ENCODE measurements at regions not wholly inside any gene's neighbourhood (a gene's known extent, or its start where the extent isn't known, plus 50 kb on each side); places are given as distances from the start of the nearest gene placed in this dataset.
"Not testable (repeated sequence)": the region's sequence is repeated elsewhere in the genome, so short reads cannot be mapped to it uniquely, and the experiment has no call there.

DNA sequence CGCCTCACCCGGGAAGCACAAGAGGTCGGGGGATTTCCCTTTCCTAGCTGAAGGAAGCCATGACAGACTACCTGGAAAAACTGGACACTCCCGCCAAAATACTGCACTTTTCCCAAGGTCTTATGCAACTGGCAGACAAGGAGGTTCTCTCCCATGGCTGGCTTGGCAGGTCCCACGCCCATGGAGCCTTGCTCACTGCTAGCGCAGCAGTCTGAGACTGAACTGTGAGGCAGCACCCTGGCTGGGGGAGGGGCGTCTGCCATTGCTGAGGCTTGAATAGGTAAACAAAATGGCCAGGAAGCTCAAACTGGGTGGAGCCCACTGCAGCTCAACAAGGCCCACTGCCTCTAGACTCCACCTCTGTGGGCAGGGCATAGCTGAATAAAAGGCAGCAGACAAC, 92.1 kb downstream of the C4BPA start:
- H3K9me3 Mint-ChIP-seq: peaks cover 15% of the 10 kb centered on the region
- H3K36me3 Mint-ChIP-seq (ENCODE audit: low read depth): peaks cover 10% of the 10 kb centered on the region
- H3K4me3 Mint-ChIP-seq; H3K4me1 Mint-ChIP-seq (ENCODE audit: low read depth); H3K27me3 Mint-ChIP-seq; H3K27ac Mint-ChIP-seq: not testable (repeated sequence)

- H3K36me3 Mint-ChIP-seq (ENCODE audit: low read depth): peaks cover 10% of the 10 kb centered on the region
- not testable (repeated sequence) for H3K27me3 Mint-ChIP-seq; H3K4me1 Mint-ChIP-seq (ENCODE audit: low read depth); H3K27ac Mint-ChIP-seq; H3K4me3 Mint-ChIP-seq
- H3K9me3 Mint-ChIP-seq: peaks cover 23% of the 10 kb centered on the region
These were observed 97.5 kb downstream of the C4BPA start for GRCh38 chr1:207201534-207201933.

GRCh38 chr1:207202480-207202879, 98.4 kb downstream of the C4BPA start:
- H3K4me1 Mint-ChIP-seq (ENCODE audit: low read depth): peaks cover 5% of the 10 kb centered on the region
- H3K9me3 Mint-ChIP-seq: peaks cover 21% of the 10 kb centered on the region
- peaks cover 8% of the 10 kb centered on the region for H3K36me3 Mint-ChIP-seq (ENCODE audit: low read depth)
- H3K27me3 Mint-ChIP-seq: peaks cover 6% of the 10 kb centered on the region
- H3K4me3 Mint-ChIP-seq: no peak overlapping the region
- no peak overlapping the region for H3K27ac Mint-ChIP-seq

DNA sequence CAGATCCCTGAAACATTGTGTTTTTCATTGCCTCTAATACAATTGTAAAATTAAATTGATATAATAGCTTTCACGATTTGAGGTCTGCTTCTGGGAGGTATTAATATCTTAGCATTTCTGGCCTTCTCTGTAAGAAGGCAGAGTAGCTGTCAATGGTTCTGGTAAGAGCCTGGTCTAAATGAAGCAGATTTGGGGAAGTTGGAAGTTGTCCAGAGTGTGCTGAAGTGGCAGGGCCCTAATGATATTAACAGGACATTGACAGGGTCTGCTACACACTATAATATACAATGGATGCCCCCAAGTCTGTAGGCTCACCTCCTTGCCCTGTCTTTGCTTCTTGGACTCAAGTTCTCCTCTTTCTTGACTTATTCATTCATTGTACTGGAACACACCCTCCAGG, 99.5 kb downstream of the C4BPA start:
- Mint-ChIP-seq H3K36me3 (ENCODE audit: low read depth) (peaks cover 6% of the 10 kb centered on the region), H3K27ac (no peak overlapping the region), H3K4me3 (no peak overlapping the region)

GRCh38 chr1:207205614-207206061, 101.6 kb downstream of the C4BPA start:
- Mint-ChIP-seq H3K27ac (no peak overlapping the region), H3K27me3 (no peaks in the 10 kb centered on the region), H3K9me3 (peaks cover 14% of the 10 kb centered on the region), H3K36me3 (ENCODE audit: low read depth) (no peaks in the 10 kb centered on the region), H3K4me3 (no peak overlapping the region), H3K4me1 (ENCODE audit: low read depth) (peaks cover 5% of the 10 kb centered on the region)

More for the DNA sequence above, 99.5 kb downstream of the C4BPA start:
- peaks cover 4% of the 10 kb centered on the region for H3K27me3 Mint-ChIP-seq
- peaks cover 20% of the 10 kb centered on the region for H3K9me3 Mint-ChIP-seq
- H3K4me1 Mint-ChIP-seq (ENCODE audit: low read depth): peaks cover 5% of the 10 kb centered on the region

DNA sequence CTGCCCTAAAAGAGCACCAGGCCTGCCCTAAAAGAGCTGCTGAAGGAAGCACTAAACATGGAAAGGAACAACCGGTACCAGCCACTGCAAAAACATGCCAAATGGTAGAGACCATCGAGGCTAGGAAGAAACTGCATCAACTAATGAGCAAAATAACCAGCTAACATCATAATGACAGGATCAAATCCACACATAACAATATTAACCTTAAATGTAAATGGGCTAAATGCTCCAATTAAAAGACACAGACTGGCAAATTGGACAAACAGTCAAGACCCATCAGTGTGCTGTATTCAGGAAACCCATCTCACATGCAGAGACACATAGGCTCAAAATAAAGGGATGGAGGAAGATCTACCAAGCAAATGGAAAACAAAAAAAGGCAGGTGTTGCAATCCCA, 104.7 kb downstream of the C4BPA start:
- H3K27me3 Mint-ChIP-seq; H3K4me1 Mint-ChIP-seq (ENCODE audit: low read depth); H3K4me3 Mint-ChIP-seq; H3K27ac Mint-ChIP-seq; H3K36me3 Mint-ChIP-seq (ENCODE audit: low read depth): not testable (repeated sequence)
- peaks cover 14% of the 10 kb centered on the region for H3K9me3 Mint-ChIP-seq

DNA sequence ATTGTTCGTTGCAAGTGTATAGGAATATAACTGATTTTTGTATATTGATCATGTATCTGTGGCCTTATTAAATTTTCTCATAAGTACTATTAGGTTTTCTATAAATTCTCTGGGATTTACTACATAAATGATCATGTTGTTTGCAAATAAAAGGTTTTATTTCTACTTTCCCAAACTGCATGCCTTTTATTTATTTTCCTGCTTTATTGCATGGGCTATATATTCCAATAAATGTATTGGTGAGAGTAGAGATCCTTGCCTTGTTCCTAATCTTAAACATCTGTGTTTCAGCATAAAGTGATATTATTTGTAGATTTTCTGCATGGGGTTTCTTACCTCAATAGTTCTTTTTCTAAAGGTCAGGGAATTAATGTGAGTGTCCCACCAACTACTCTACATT, 107.0 kb upstream of the CD55 start:
- Mint-ChIP-seq H3K4me1 (ENCODE audit: low read depth) (peaks cover 17% of the 10 kb centered on the region), H3K27ac (no peak overlapping the region), H3K9me3 (peaks cover 4% of the 10 kb centered on the region), H3K27me3 (no peaks in the 10 kb centered on the region), H3K36me3 (ENCODE audit: low read depth) (no peaks in the 10 kb centered on the region), H3K4me3 (no peak overlapping the region)

DNA sequence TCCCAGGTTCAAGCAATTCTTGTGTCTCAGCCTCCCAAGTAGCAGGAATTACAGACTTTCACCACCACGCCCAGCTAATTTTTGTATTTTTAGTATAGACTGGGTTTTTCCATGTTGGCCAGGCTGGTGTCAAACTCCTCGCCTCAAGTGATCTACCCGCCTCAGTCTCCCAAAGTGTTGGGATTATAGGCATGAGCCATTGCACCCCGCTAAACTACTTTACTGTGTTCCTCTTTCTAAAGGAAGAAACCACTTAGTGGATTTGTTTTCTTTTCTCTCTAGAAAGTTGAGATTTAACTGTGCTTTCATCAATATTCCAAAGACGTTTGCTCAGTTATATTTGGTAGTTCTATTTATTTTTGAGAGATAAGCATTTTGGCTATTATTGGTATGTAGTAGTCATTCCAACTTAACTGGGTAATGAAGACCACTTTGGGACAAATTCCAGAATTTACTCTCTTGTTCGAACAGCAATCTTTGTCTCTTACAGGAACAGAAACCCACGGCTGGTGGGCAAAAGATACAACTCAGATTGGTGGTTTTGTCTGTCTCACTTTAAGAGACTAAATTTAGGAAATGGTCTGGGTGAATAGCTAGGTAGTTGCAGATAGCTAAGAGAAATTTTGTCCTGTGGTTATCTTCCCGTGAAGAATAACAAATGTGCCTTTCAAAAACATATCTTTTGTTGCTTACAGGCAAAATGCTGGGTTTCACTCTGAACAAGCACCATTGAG, 103.5 kb upstream of the CD55 start:
- Mint-ChIP-seq H3K36me3 (ENCODE audit: low read depth) (no peaks in the 10 kb centered on the region), H3K27ac (no peak overlapping the region), H3K4me3 (no peak overlapping the region), H3K9me3 (peaks cover 8% of the 10 kb centered on the region), H3K27me3 (no peaks in the 10 kb centered on the region), H3K4me1 (ENCODE audit: low read depth) (peaks cover 20% of the 10 kb centered on the region)

DNA sequence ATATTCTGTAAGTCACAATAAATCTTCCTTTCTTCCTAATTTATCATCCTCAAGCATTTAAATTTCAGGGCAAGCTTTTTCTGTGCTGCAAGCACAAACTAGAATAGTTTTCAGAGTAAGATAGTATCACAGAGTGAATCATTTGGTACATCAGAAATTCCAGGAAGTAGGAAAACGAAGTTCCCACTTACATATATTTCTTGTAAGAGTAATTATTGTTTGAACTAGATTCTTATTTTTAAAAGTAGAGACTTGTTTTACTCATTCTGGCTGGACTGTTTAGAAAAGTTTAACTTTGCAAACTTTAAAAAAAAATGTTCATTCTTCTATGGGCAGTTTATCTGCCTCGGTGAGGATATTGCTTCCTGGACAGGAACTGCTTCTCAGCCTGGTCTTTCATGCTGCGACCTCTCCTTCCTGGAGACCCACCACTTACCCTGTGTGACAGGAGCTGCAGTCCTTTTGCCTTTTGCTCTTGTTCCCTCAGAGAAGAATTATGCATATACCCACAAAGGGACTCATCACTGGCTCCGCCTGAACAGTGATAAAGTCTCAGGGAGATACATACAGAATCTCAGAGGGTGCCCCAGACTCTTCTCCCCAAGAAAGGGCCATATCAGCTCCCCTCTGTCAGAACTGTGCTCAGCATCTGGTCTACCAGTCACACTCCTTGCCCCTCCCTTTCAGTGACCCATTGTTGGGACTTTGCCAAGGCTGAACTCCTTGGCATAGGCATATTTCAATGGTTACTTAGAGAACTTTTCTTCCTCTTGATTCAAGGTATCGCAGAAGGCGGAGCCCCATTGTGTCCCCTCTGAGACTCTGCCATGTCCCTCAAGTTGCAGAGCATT, 102.7 kb upstream of the CD55 start:
- Mint-ChIP-seq H3K9me3 (peaks cover 8% of the 10 kb centered on the region), H3K4me1 (ENCODE audit: low read depth) (peaks cover 20% of the 10 kb centered on the region), H3K27ac (no peak overlapping the region), H3K4me3 (no peak overlapping the region), H3K36me3 (ENCODE audit: low read depth) (no peaks in the 10 kb centered on the region), H3K27me3 (no peaks in the 10 kb centered on the region)

DNA sequence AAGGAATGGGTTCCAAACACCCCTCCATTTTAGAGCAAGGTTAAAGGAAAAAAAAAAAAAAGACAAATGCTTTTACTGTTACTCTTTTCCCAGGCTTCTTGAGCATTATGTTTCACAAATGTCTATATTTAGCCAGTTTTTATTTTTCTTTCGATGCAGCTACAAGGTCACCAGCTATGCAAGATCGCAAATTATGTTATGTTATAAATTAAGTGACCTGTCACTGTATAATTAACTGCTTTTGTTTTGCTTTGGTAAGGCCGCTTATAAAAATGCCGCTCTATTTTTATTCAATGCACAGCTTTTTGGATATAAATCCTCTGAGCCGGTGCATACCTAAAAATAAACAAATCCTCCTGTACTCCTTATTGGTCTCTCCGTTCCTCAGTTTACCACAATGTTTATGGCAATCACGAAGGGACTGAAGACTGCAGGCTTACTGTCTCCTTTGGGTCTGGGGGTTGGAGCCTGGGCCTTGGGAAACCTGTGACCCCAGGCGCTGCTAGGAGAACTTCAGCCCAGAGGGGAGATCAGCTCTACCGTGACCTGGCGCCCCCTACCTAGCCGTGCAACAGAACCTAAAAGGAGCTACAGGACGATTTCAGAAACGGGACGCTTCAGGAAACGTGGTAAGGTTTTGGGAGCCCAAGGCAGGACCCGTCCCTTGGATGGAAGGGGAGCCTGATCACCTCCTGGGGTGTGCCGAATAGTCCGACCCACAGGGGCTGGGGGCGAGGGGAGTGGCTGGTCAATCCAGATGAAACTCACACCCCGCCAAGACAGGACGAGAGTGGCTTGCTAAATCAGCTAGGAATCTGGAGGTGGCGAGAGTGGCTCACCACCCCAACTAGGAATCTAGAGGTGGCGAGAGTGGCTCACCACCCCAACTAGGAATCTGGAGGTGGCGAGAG, 101.2 kb upstream of the CD55 start:
- H3K4me3 Mint-ChIP-seq: no peak overlapping the region
- peaks cover 20% of the 10 kb centered on the region for H3K4me1 Mint-ChIP-seq (ENCODE audit: low read depth)
- H3K27ac Mint-ChIP-seq: no peak overlapping the region
- H3K27me3 Mint-ChIP-seq: no peaks in the 10 kb centered on the region
- H3K36me3 Mint-ChIP-seq (ENCODE audit: low read depth): no peaks in the 10 kb centered on the region
- peaks cover 4% of the 10 kb centered on the region for H3K9me3 Mint-ChIP-seq

DNA sequence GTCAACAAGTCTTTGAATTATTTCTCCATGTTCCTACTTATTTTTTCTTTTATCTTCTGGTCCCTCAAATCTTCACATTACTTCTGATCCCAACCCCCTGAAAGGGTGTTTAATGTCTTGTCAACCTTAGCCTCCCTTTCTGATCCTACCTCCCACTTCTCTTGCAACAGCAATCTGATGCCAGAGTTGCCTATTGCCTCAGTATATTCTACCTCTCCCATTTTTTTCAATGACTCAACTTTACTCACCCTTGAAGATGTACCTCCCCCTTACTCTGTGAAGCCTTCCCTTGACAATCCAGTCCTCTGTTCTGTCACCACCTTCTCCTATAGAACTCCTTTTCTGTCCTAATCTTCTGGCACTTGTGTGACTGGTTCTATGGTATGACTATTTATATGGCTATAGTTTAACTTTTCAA, 99.5 kb upstream of the CD55 start:
- H3K27me3 Mint-ChIP-seq: no peaks in the 10 kb centered on the region
- no peak overlapping the region for H3K4me3 Mint-ChIP-seq
- H3K4me1 Mint-ChIP-seq (ENCODE audit: low read depth): peaks cover 20% of the 10 kb centered on the region
- peaks cover 4% of the 10 kb centered on the region for H3K9me3 Mint-ChIP-seq
- no peaks in the 10 kb centered on the region for H3K36me3 Mint-ChIP-seq (ENCODE audit: low read depth)
- H3K27ac Mint-ChIP-seq: no peak overlapping the region

DNA sequence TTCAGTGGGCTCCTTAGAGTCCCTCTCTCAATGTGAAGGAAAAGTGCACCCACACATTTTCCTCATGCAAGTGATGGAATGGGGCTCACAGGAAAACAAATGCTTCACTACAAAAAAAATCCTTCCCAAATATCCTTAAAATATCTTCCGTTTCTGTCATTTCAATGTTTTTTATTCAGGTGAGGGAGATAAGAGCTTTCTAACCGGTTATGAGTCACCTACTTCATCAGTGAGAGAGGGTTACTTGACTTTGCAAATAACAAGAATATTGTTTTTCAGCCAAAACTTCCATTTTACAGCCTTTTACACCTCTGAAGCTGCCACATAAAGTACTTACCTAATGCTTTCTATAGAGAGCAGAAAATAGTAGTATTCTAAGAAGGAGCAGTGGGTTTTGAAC, 98.3 kb upstream of the CD55 start:
- H3K27ac Mint-ChIP-seq: peak overlapping the region; percentile 38
- H3K9me3 Mint-ChIP-seq: peaks cover 4% of the 10 kb centered on the region
- H3K36me3 Mint-ChIP-seq (ENCODE audit: low read depth): no peaks in the 10 kb centered on the region
- no peaks in the 10 kb centered on the region for H3K27me3 Mint-ChIP-seq
- peaks cover 15% of the 10 kb centered on the region for H3K4me1 Mint-ChIP-seq (ENCODE audit: low read depth)
- no peak overlapping the region for H3K4me3 Mint-ChIP-seq

GRCh38 chr1:207224666-207225065, 96.8 kb upstream of the CD55 start:
- Mint-ChIP-seq H3K9me3 (peaks cover 4% of the 10 kb centered on the region), H3K27me3 (no peaks in the 10 kb centered on the region), H3K27ac (no peak overlapping the region), H3K4me1 (ENCODE audit: low read depth) (peaks cover 4% of the 10 kb centered on the region), H3K36me3 (ENCODE audit: low read depth) (no peaks in the 10 kb centered on the region), H3K4me3 (no peak overlapping the region)

- H3K4me1 Mint-ChIP-seq (ENCODE audit: low read depth): no peaks in the 10 kb centered on the region
- no peaks in the 10 kb centered on the region for H3K36me3 Mint-ChIP-seq (ENCODE audit: low read depth)
- H3K4me3 Mint-ChIP-seq: no peak overlapping the region
- no peaks in the 10 kb centered on the region for H3K9me3 Mint-ChIP-seq
- H3K27ac Mint-ChIP-seq: no peak overlapping the region
- no peaks in the 10 kb centered on the region for H3K27me3 Mint-ChIP-seq
These were observed 94.3 kb upstream of the CD55 start for GRCh38 chr1:207227131-207227630.

Data from stimulated activated naive CD8-positive, alpha-beta T cell treated with anti-CD3 and anti-CD28 coated beads, Interleukin-15, Interleukin-2, amounts not matched to agents 100 ng/mL and 50 ng/mL, for 24 hours (primary cell).